OCI-LY7 (cell line): ENCODE measurements at regions not wholly inside any gene's neighbourhood (a gene's known extent, or its start where the extent isn't known, plus 50 kb on each side); places are given as distances from the start of the nearest gene placed in this dataset.

Source experiments
- BruUV-seq: library from RNA; stranded (reverse); fragments of 400-500 nt; replicated peaks from 2 replicates; lab custom pipeline; 2021; lab: Mats Ljungman, UMichigan
- CTCF ChIA-PET: fragments of 300-600 bp; sonication (Branson Sonifier 250); formaldehyde crosslinking; loops from one replicate; lab custom pipeline; 2022; ENCODE audit warnings: antibody characterized with exemption; ENCODE audit not compliant: unreplicated experiment; lab: Charles Lee
- POLR2A ChIA-PET: fragments of 300-600 bp; sonication (Branson Sonifier 250); formaldehyde crosslinking; loops from one replicate; lab custom pipeline; 2022; ENCODE audit warnings: antibody characterized with exemption; lab: Charles Lee
- DNase-seq: peaks from one replicate; pipeline ENCODE4 v3.0.0-alpha.2; 2015; ENCODE audit warnings: low spot score
- H2AFZ ChIP-seq: fragments of 200-600 bp; sonication (generic), shearing (Covaris generic); 2 replicates; pipeline ENCODE4 v1.6.1; 2014; ENCODE audit warnings: mild to moderate bottlenecking, antibody characterized with exemption, low read length, moderate library complexity
- H3K27ac ChIP-seq: fragments of 200-600 bp; sonication (generic); 2 replicates; pipeline ENCODE4 v1.5.1; 2014; ENCODE audit warnings: mixed run types, low read depth, mild to moderate bottlenecking, moderate library complexity, low read length, inconsistent platforms; ENCODE audit not compliant: poor library complexity, severe bottlenecking
- H3K36me3 ChIP-seq: fragments of 200-600 bp; sonication (generic); 2 replicates; pipeline ENCODE4 v1.6.1; 2014; ENCODE audit warnings: mild to moderate bottlenecking, antibody characterized with exemption, low read length, moderate library complexity, mixed read lengths; ENCODE audit not compliant: insufficient read depth
- H3K4me1 ChIP-seq: fragments of 200-600 bp; sonication (generic); 2 replicates; pipeline ENCODE4 v1.5.1; 2014; ENCODE audit warnings: mild to moderate bottlenecking, low read length; ENCODE audit not compliant: insufficient read depth, poor library complexity, severe bottlenecking
- H3K4me2 ChIP-seq: fragments of 200-600 bp; sonication (generic); 2 replicates; pipeline ENCODE4 v1.6.1; 2014; ENCODE audit warnings: mild to moderate bottlenecking, low read length
- H3K4me3 ChIP-seq: fragments of 200-600 bp; sonication (generic); 2 replicates; pipeline ENCODE4 v1.5.1; 2014; ENCODE audit warnings: mild to moderate bottlenecking, low read depth, low read length; ENCODE audit not compliant: poor library complexity, severe bottlenecking
- H3K79me2 ChIP-seq: fragments of 200-600 bp; sonication (generic); 2 replicates; pipeline ENCODE4 v1.6.1; 2016; ENCODE audit warnings: low read depth, mild to moderate bottlenecking, low read length, moderate library complexity, mixed read lengths; ENCODE audit not compliant: insufficient read depth
- H3K9me2 ChIP-seq: fragments of 200-600 bp; sonication (generic); 2 replicates; pipeline ENCODE4 v1.6.1; 2016; ENCODE audit warnings: mild to moderate bottlenecking, low read length, mixed read lengths; ENCODE audit not compliant: insufficient read depth
- H3K9me3 ChIP-seq: fragments of 200-600 bp; sonication (generic); 2 replicates; pipeline ENCODE4 v1.6.1; 2014; ENCODE audit warnings: mild to moderate bottlenecking, mixed run types, low read length, mixed read lengths
- H4K20me1 ChIP-seq: fragments of 200-600 bp; sonication (generic); 2 replicates; pipeline ENCODE4 v1.6.1; 2014; ENCODE audit warnings: mild to moderate bottlenecking, antibody characterized with exemption, low read length, moderate library complexity, mixed read lengths; ENCODE audit not compliant: insufficient read depth
- EZH2phosphoT487 ChIP-seq: fragments of 200-600 bp; sonication (generic); IDR thresholded peaks from 2 replicates; pipeline ENCODE4 v1.6.1; 2018; ENCODE audit warnings: low read depth, borderline replicate concordance, mild to moderate bottlenecking, mixed run types, antibody characterized with exemption, low read length, moderate library complexity, mixed read lengths
- intact Hi-C: fragments of 100-400 bp; cut with micrococcal nuclease; formaldehyde crosslinking; loops from one replicate; pipeline ENCODE4 v1.10.0; 2022; ENCODE audit not compliant: unreplicated experiment
- TF ChIP-seq, protein P1 (sequence below): fragments of 200-600 bp; sonication (generic); conservative IDR thresholded peaks from 2 replicates; pipeline ENCODE4 v1.5.1; 2014; ENCODE audit warnings: mild to moderate bottlenecking, antibody characterized with exemption, low read length, moderate library complexity, mixed read lengths

DNA sequence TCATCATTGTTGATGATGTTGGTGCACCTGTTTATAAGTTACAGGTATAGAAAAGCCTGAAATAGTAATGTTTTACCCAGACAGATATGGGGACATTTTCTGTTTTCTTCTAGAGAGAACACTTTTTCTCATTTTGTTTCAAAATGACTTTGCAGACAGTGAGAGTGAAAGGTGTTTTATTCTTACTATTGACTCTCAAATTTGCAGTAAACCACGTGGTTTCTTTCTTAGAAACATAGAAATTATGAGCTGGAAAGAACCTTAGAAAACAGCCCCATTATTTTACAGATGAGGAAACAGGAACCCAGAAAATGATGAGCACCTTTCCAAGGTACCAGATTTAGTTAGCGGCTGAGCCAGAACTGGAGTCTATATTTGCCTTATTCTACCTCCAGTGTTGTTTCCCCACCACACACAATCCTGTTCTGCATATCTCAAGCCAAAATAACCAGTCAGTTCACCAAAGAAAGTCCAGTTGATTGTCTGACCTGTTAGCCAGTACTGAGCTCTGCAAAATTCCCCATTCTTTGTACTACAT, 138.9 kb upstream of the AHR start:
- Histone ChIP-seq H3K36me3 (no peaks in the 10 kb centered on the region), H3K79me2 (no peaks in the 10 kb centered on the region), H3K9me3 (no peaks in the 10 kb centered on the region), H3K4me3 (no peak overlapping the region), H3K4me2 (no peak overlapping the region), H3K9me2 (no peaks in the 10 kb centered on the region), H3K27ac (no peak overlapping the region), H4K20me1 (no peaks in the 10 kb centered on the region), H2AFZ (no peak overlapping the region), H3K4me1 (no peaks in the 10 kb centered on the region)
- TF ChIP-seq, protein P1, sequence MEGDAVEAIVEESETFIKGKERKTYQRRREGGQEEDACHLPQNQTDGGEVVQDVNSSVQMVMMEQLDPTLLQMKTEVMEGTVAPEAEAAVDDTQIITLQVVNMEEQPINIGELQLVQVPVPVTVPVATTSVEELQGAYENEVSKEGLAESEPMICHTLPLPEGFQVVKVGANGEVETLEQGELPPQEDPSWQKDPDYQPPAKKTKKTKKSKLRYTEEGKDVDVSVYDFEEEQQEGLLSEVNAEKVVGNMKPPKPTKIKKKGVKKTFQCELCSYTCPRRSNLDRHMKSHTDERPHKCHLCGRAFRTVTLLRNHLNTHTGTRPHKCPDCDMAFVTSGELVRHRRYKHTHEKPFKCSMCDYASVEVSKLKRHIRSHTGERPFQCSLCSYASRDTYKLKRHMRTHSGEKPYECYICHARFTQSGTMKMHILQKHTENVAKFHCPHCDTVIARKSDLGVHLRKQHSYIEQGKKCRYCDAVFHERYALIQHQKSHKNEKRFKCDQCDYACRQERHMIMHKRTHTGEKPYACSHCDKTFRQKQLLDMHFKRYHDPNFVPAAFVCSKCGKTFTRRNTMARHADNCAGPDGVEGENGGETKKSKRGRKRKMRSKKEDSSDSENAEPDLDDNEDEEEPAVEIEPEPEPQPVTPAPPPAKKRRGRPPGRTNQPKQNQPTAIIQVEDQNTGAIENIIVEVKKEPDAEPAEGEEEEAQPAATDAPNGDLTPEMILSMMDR = no peak
- no peak for TF ChIP-seq EZH2phosphoT487
- intact Hi-C loops = no loop called here
- ChIA-PET POLR2A (interaction anchor here (1.2 to 1.6 kb wide), 2 partner anchors 14 to 184 kb away, joined by 3 to 5 read pairs; no protein-coding TSS in a partner anchor), CTCF (no interaction called here)
- no TSS peak for BruUV-seq
- DNase-seq = no peak

DNA sequence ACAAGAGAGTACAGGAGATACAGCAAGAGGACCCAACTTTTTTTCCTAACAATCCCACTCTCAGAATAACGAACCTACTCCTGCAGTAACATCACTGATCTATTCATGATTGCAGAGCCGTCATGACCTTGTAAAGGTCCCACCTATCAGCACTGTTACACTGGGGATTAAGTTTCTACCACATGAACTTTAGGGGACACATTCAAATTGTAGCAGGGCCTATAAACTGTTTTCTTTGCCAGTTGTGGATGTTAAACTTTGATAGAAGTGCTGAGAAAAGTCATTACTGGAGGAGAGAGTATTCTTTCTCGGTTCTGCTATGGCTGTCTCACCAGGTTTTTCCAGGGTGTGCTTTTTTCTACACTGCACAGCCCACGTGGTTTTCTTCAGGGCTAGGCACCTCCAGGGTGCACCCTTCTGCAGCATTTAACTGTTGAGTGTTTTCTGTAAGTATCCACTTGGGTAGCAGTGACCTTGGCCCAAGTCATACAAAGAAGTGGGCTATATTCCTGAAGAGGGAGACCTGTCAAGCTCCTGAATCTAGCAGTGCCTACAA, 131.6 kb upstream of the AHR start:
- no peak for DNase-seq
- Histone ChIP-seq H3K4me1 (no peaks in the 10 kb centered on the region), H4K20me1 (no peaks in the 10 kb centered on the region; the same call in 1 of the 2 replicates), H3K27ac (no peak overlapping the region), H3K4me2 (no peak overlapping the region), H2AFZ (no peak overlapping the region), H3K9me2 (no peaks in the 10 kb centered on the region), H3K79me2 (no peaks in the 10 kb centered on the region), H3K9me3 (no peaks in the 10 kb centered on the region), H3K4me3 (no peak overlapping the region), H3K36me3 (no peaks in the 10 kb centered on the region)
- TF ChIP-seq, protein P1 = no peak
- TF ChIP-seq EZH2phosphoT487 = no peak
- BruUV-seq = no TSS peak
- ChIA-PET POLR2A (interaction anchor here (1.1 kb wide), 1 partner anchor 830 kb away, joined by 3 read pairs; no protein-coding TSS in a partner anchor), CTCF (no interaction called here)
- intact Hi-C loops = no loop called here

DNA sequence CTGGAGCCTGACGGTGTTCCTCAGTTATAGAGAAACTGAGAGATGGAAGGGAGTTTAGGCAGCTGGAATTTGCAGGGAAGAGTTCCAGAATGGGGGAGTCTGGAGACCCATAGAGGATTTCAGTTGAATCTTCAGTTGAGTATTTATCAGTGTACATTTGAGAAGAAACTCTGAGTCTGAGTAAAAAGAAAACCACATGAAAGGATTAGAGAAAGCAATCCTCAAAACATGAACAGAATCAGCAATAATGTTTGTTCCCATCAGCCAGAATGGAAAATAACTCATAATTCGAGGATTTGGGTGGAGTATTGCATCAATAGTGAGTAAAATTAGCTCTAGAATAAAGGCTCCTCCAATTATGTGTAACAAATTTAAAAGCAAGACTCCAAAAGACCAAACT, 130.0 kb upstream of the AHR start:
- no TSS peak for BruUV-seq
- Histone ChIP-seq H3K4me2 (no peak overlapping the region), H3K9me3 (no peaks in the 10 kb centered on the region), H3K27ac (no peak overlapping the region), H4K20me1 (no peaks in the 10 kb centered on the region; the same call in 1 of the 2 replicates), H3K4me3 (no peak overlapping the region), H3K79me2 (no peaks in the 10 kb centered on the region), H3K4me1 (no peaks in the 10 kb centered on the region), H3K36me3 (no peaks in the 10 kb centered on the region), H2AFZ (no peak overlapping the region), H3K9me2 (no peaks in the 10 kb centered on the region)
- no peak for DNase-seq
- intact Hi-C loops = no loop called here
- CTCF ChIA-PET = no interaction called here
- TF ChIP-seq EZH2phosphoT487 = no peak
- TF ChIP-seq, protein P1 = no peak
- POLR2A ChIA-PET = no interaction called here
